ENCODE measurements at regions not wholly inside any gene's neighbourhood (a gene's known extent, or its start where the extent isn't known, plus 50 kb on each side); places are given as distances from the start of the nearest gene placed in this dataset.

DNA sequence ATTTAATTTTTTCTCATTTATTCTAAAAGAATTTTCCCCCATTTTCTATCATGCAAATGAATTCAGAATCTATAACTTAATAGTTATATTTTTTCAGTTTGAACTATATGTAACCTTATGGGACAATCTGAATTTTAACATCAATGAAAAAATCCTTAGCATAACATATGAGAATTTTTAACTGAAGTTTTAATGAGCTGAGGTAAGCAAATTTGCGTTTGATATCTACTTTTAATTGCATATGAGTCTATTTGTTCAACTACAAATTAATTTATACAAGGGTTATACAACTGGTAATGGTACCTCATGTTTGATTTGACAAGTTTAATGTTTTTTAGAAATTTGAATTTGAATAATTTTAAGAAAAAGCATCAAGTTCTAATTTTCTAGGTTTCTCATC lies 384.4 kb upstream of the PCDH9 start:
- Histone ChIP-seq H3K9me2 (replicated peaks; ENCODE audit: low read length) (no peaks in the 10 kb centered on the region), H3K27ac (ENCODE audit: low read length) (no peak overlapping the region), H3K36me3 (ENCODE audit: low read depth, low read length) (no peaks in the 10 kb centered on the region), H3K9ac (ENCODE audit: low read length) (no peak overlapping the region), H3K27me3 (ENCODE audit: low read length) (no peaks in the 10 kb centered on the region), H4K20me1 (ENCODE audit: low read length) (no peaks in the 10 kb centered on the region), H3K4me1 (ENCODE audit: insufficient read depth, low read length) (peaks cover 2% of the 10 kb centered on the region), H3F3A (ENCODE audit: low read length, unreplicated experiment) (no peaks in the 10 kb centered on the region), H3K4me2 (ENCODE audit: low read length) (no peak overlapping the region), H2AFZ (ENCODE audit: low read length) (no peak overlapping the region), H3K4me3 (ENCODE audit: low read length) (no peak overlapping the region), H3K9me3 (ENCODE audit: low read length) (no peaks in the 10 kb centered on the region), H3K79me2 (ENCODE audit: low read length) (no peaks in the 10 kb centered on the region)
- DNase-seq (no peak), ATAC-seq (no peak)
- CTCF ChIA-PET: no interaction called here
- POLR2A ChIA-PET (ENCODE audit: unreplicated experiment): no interaction called here
- BruUV-seq (replicated peaks): no TSS peak
- TF ChIP-seq EZH2 (IDR thresholded peaks at IDR 0.05; ENCODE audit: low read length, unreplicated experiment) (no peak), EZH2phosphoT487 (IDR thresholded peaks at IDR 0.05; ENCODE audit: borderline replicate concordance, low read length) (no peak)
- TF ChIP-seq, protein P1, sequence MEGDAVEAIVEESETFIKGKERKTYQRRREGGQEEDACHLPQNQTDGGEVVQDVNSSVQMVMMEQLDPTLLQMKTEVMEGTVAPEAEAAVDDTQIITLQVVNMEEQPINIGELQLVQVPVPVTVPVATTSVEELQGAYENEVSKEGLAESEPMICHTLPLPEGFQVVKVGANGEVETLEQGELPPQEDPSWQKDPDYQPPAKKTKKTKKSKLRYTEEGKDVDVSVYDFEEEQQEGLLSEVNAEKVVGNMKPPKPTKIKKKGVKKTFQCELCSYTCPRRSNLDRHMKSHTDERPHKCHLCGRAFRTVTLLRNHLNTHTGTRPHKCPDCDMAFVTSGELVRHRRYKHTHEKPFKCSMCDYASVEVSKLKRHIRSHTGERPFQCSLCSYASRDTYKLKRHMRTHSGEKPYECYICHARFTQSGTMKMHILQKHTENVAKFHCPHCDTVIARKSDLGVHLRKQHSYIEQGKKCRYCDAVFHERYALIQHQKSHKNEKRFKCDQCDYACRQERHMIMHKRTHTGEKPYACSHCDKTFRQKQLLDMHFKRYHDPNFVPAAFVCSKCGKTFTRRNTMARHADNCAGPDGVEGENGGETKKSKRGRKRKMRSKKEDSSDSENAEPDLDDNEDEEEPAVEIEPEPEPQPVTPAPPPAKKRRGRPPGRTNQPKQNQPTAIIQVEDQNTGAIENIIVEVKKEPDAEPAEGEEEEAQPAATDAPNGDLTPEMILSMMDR (conservative IDR thresholded peaks at IDR 0.05; ENCODE audit: low read depth, low read length): no peak
- intact Hi-C loops (cut with micrococcal nuclease): no loop called here

DNA sequence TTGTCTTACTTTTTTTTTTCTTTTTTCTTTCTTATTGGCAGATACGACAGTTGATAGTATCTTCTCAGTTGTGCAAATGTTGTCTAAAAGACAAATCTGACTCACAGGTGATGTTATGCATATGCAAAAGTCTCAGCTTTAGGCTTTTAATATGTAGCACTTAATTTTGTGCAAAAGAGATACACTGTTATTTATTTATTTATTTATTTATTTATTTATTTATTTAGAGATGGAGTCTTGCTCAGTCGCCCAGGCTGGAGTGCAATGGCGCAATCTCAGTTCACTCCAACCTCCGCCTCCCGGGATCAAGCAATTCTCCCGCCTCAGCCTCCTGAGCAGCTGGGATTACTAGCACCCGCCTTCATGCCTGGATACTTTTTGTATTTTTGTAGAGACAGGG lies 383.9 kb upstream of the PCDH9 start:
- no peak overlapping the region for H3K9ac ChIP-seq (ENCODE audit: low read length)
- no peak for ATAC-seq
- H3F3A ChIP-seq (ENCODE audit: low read length, unreplicated experiment): no peaks in the 10 kb centered on the region
- BruUV-seq (replicated peaks): no TSS peak
- ChIA-PET POLR2A (ENCODE audit: unreplicated experiment) (no interaction called here), CTCF (no interaction called here)
- no peaks in the 10 kb centered on the region for H3K36me3 ChIP-seq (ENCODE audit: low read depth, low read length)
- DNase-seq: no peak
- intact Hi-C loops (cut with micrococcal nuclease): no loop called here
- no peaks in the 10 kb centered on the region for H3K9me2 ChIP-seq (replicated peaks; ENCODE audit: low read length)
- no peak overlapping the region for H2AFZ ChIP-seq (ENCODE audit: low read length)
- H3K27ac ChIP-seq (ENCODE audit: low read length): no peak overlapping the region
- no peaks in the 10 kb centered on the region for H3K27me3 ChIP-seq (ENCODE audit: low read length)
- no peaks in the 10 kb centered on the region for H3K9me3 ChIP-seq (ENCODE audit: low read length)
- H3K4me1 ChIP-seq (ENCODE audit: insufficient read depth, low read length): no peaks in the 10 kb centered on the region
- TF ChIP-seq EZH2 (IDR thresholded peaks at IDR 0.05; ENCODE audit: low read length, unreplicated experiment) (no peak), EZH2phosphoT487 (IDR thresholded peaks at IDR 0.05; ENCODE audit: borderline replicate concordance, low read length) (no peak)
- TF ChIP-seq, protein P1 (conservative IDR thresholded peaks at IDR 0.05; ENCODE audit: low read depth, low read length): no peak
- H3K4me2 ChIP-seq (ENCODE audit: low read length): no peak overlapping the region
- no peaks in the 10 kb centered on the region for H3K79me2 ChIP-seq (ENCODE audit: low read length)
- H3K4me3 ChIP-seq (ENCODE audit: low read length): no peak overlapping the region
- H4K20me1 ChIP-seq (ENCODE audit: low read length): no peaks in the 10 kb centered on the region

DNA sequence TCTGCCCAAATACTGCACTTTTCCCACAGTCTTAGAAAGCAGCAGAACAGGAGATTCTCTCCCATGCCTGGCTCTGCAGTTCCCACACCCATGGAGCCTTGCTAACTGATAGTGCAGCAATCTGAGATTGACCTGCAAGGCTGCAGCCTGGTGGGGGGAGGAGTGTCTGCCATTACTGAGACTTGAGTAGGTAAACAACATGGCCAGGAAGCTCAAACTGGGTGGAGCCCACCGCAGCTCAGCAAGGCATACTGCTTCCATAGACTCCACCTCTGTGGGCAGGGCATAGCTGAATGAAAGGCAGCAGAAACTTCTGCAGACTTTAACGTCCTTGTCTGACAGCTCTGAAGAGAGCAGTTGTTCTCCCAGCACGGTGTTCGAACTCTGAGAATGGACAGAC lies 358.5 kb upstream of the PCDH9 start:
- Histone ChIP-seq H3K27me3 (ENCODE audit: low read length) (no peaks in the 10 kb centered on the region), H3K36me3 (ENCODE audit: low read depth, low read length) (no peaks in the 10 kb centered on the region), H3K4me1 (ENCODE audit: insufficient read depth, low read length) (no peaks in the 10 kb centered on the region), H3K27ac (ENCODE audit: low read length) (no peak overlapping the region), H4K20me1 (ENCODE audit: low read length) (no peaks in the 10 kb centered on the region), H3K9me3 (ENCODE audit: low read length) (no peaks in the 10 kb centered on the region), H3K4me2 (ENCODE audit: low read length) (no peak overlapping the region), H3K79me2 (ENCODE audit: low read length) (no peaks in the 10 kb centered on the region), H3K4me3 (ENCODE audit: low read length) (no peak overlapping the region), H3K9ac (ENCODE audit: low read length) (no peak overlapping the region), H3F3A (ENCODE audit: low read length, unreplicated experiment) (no peaks in the 10 kb centered on the region), H2AFZ (ENCODE audit: low read length) (no peak overlapping the region), H3K9me2 (replicated peaks; ENCODE audit: low read length) (no peaks in the 10 kb centered on the region)
- DNase-seq (no peak), ATAC-seq (no peak)
- ChIA-PET POLR2A (ENCODE audit: unreplicated experiment) (no interaction called here), CTCF (no interaction called here)
- BruUV-seq (replicated peaks): no TSS peak
- intact Hi-C loops (cut with micrococcal nuclease): no loop called here
- TF ChIP-seq, protein P1 (conservative IDR thresholded peaks at IDR 0.05; ENCODE audit: low read depth, low read length): no peak
- TF ChIP-seq EZH2 (IDR thresholded peaks at IDR 0.05; ENCODE audit: low read length, unreplicated experiment): no peak
- no peak for TF ChIP-seq EZH2phosphoT487 (IDR thresholded peaks at IDR 0.05; ENCODE audit: borderline replicate concordance, low read length)

Measured in PC-3 (cell line).